Trophoblast cell (in vitro differentiated cells and primary cell): ENCODE measurements at regions not wholly inside any gene's neighbourhood (a gene's known extent, or its start where the extent isn't known, plus 50 kb on each side); places are given as distances from the start of the nearest gene placed in this dataset.

Experiments
- DNase-seq, 2 donors: peaks; one replicate each; pipeline ENCODE4 v3.0.0-alpha.2; 2016
- H2AFZ ChIP-seq: 2 replicates; pipeline ENCODE4 v1.6.1; 2013; ENCODE audit warnings: low read length, moderate library complexity, mild to moderate bottlenecking; ENCODE audit not compliant: insufficient read depth, poor library complexity
- H2AK5ac ChIP-seq: 2 replicates; pipeline ENCODE4 v1.6.1; 2013; ENCODE audit warnings: mild to moderate bottlenecking, low read length
- H2BK120ac ChIP-seq: 2 replicates; pipeline ENCODE4 v1.6.1; 2013; ENCODE audit warnings: low read length, mild to moderate bottlenecking, moderate library complexity; ENCODE audit not compliant: insufficient read depth, poor library complexity
- H2BK12ac ChIP-seq: 2 replicates; pipeline ENCODE4 v1.6.1; 2013; ENCODE audit warnings: mild to moderate bottlenecking, low read length, moderate library complexity
- H2BK5ac ChIP-seq: 2 replicates; pipeline ENCODE4 v1.6.1; 2013; ENCODE audit warnings: low read length, low read depth, moderate library complexity, mild to moderate bottlenecking; ENCODE audit not compliant: poor library complexity
- H3K14ac ChIP-seq: 2 replicates; pipeline ENCODE4 v1.6.1; 2013; ENCODE audit warnings: mild to moderate bottlenecking, low read length
- H3K18ac ChIP-seq: 2 replicates; pipeline ENCODE4 v1.6.1; 2013; ENCODE audit warnings: mild to moderate bottlenecking, low read length
- H3K23ac ChIP-seq: 2 replicates; pipeline ENCODE4 v1.6.1; 2013; ENCODE audit warnings: low read length
- H3K27ac ChIP-seq: 2 replicates; pipeline ENCODE4 v1.5.1; 2013; ENCODE audit warnings: low read depth, mild to moderate bottlenecking, inconsistent platforms, low read length, moderate library complexity
- H3K27me3 ChIP-seq: 2 replicates; pipeline ENCODE4 v1.6.1; 2013; ENCODE audit warnings: inconsistent platforms, mild to moderate bottlenecking, low read length, moderate library complexity; ENCODE audit not compliant: insufficient read depth
- H3K36me3 ChIP-seq, 2 experiments: 1 replicate in 1 of 2; 2 replicates in 1 of 2; pipeline ENCODE4 v1.6.1; 2013; ENCODE audit warnings: low read length in 2 of 2, mild to moderate bottlenecking in 2 of 2, moderate library complexity in 1 of 2; ENCODE audit not compliant: insufficient read depth in 2 of 2, control insufficient read depth in 1 of 2
- H3K4ac ChIP-seq: 2 replicates; pipeline ENCODE4 v1.6.1; 2013; ENCODE audit warnings: low read depth, mild to moderate bottlenecking, low read length, moderate library complexity
- H3K4me1 ChIP-seq, 2 experiments: 1 replicate in 1 of 2; 2 replicates in 1 of 2; pipeline ENCODE4 v1.6.1; 2013; ENCODE audit warnings: low read length in 2 of 2, mild to moderate bottlenecking in 2 of 2, moderate library complexity in 1 of 2; ENCODE audit not compliant: insufficient read depth in 2 of 2, control insufficient read depth in 1 of 2
- H3K4me2 ChIP-seq: 2 replicates; pipeline ENCODE4 v1.6.1; 2013; ENCODE audit warnings: inconsistent platforms, mild to moderate bottlenecking, low read length, moderate library complexity
- H3K4me3 ChIP-seq: 2 replicates; pipeline ENCODE4 v1.5.1; 2013; ENCODE audit warnings: mild to moderate bottlenecking, low read depth, low read length, inconsistent platforms
- H3K79me1 ChIP-seq: one replicate; pipeline ENCODE4 v1.6.1; 2013; ENCODE audit warnings: low read length
- H3K79me2 ChIP-seq: 2 replicates; pipeline ENCODE4 v1.6.1; 2013; ENCODE audit warnings: low read length, mild to moderate bottlenecking; ENCODE audit not compliant: control insufficient read depth, insufficient read depth, poor library complexity
- H3K9ac ChIP-seq: 2 replicates; pipeline ENCODE4 v1.6.1; 2013; ENCODE audit warnings: mild to moderate bottlenecking, low read length
- H3K9me3 ChIP-seq: 2 replicates; pipeline ENCODE4 v1.6.1; 2013; ENCODE audit warnings: low read depth, mild to moderate bottlenecking, control low read depth, inconsistent platforms, low read length; ENCODE audit not compliant: insufficient read depth
- H4K12ac ChIP-seq: 2 replicates; pipeline ENCODE4 v1.6.1; 2013; ENCODE audit warnings: low read depth, mild to moderate bottlenecking, low read length, moderate library complexity
- H4K8ac ChIP-seq: 2 replicates; pipeline ENCODE4 v1.6.1; 2013; ENCODE audit warnings: low read depth, mild to moderate bottlenecking, low read length, moderate library complexity
- H4K91ac ChIP-seq: one replicate; pipeline ENCODE4 v1.6.1; 2013; ENCODE audit warnings: low read depth, mild to moderate bottlenecking, low read length, moderate library complexity
- WGBS: extraction: QIAGEN DNeasy Blood & Tissue Kit; methylation state at CpG from one replicate; pipeline ENCODE4 v1.1.7; 2013; ENCODE audit warnings: missing lambda C conversion rate; ENCODE audit not compliant: insufficient read length, insufficient coverage; ENCODE audit errors: extremely low coverage; 5-methylcytosine and 5-hydroxymethylcytosine counted together

GRCh38 chr13:99816321-99816720, 155.2 kb downstream of the ZIC5 start:
- Histone ChIP-seq H3K9ac (no peak overlapping the region), H3K4me1 (no peaks in the 10 kb centered on the region), H3K23ac (no peak overlapping the region), H3K27me3 (no peaks in the 10 kb centered on the region), H2AFZ (no peak overlapping the region), H3K4ac (no peak overlapping the region), H3K4me3 (no peak overlapping the region), H2BK120ac (no peak overlapping the region), H2BK12ac (no peak overlapping the region), H3K79me2 (no peaks in the 10 kb centered on the region), H3K4me2 (no peak overlapping the region), H3K9me3 (peaks cover 2% of the 10 kb centered on the region), H4K12ac (no peak overlapping the region), H3K79me1 (no peaks in the 10 kb centered on the region), H3K18ac (no peak overlapping the region), H4K8ac (no peak overlapping the region), H3K27ac (no peak overlapping the region), H4K91ac (no peak overlapping the region), H3K14ac (no peak overlapping the region), H2AK5ac (no peak overlapping the region), H2BK5ac (no peak overlapping the region), H3K36me3 (no peaks in the 10 kb centered on the region)
- no CpG with 5 or more reads among the region's 2 CpGs for WGBS
- DNase-seq = no peak

- Histone ChIP-seq H3K4ac (no peak overlapping the region), H3K9me3 (peaks cover 2% of the 10 kb centered on the region), H3K4me1 (no peaks in the 10 kb centered on the region), H3K18ac (no peak overlapping the region), H2AFZ (no peak overlapping the region), H3K27me3 (no peaks in the 10 kb centered on the region), H3K27ac (no peak overlapping the region), H3K79me1 (no peaks in the 10 kb centered on the region), H3K4me2 (no peak overlapping the region), H4K91ac (no peak overlapping the region), H3K36me3 (no peaks in the 10 kb centered on the region), H2BK12ac (no peak overlapping the region), H3K14ac (no peak overlapping the region), H4K12ac (no peak overlapping the region), H2BK5ac (no peak overlapping the region), H3K79me2 (no peaks in the 10 kb centered on the region), H4K8ac (no peak overlapping the region), H3K23ac (no peak overlapping the region), H3K4me3 (no peak overlapping the region), H2BK120ac (no peak overlapping the region), H2AK5ac (no peak overlapping the region), H3K9ac (no peak overlapping the region)
- WGBS = no CpG with 5 or more reads among the region's 8 CpGs
- no peak for DNase-seq
Measured at GRCh38 chr13:99813336-99814095, 158.1 kb downstream of the ZIC5 start.

GRCh38 chr13:99812625-99813024, 158.9 kb downstream of the ZIC5 start:
- Histone ChIP-seq H3K27me3 (no peaks in the 10 kb centered on the region), H4K12ac (no peak overlapping the region), H3K27ac (no peak overlapping the region), H4K8ac (no peak overlapping the region), H3K4me3 (no peak overlapping the region), H2AFZ (no peak overlapping the region), H3K14ac (no peak overlapping the region), H3K18ac (no peak overlapping the region), H2BK120ac (no peak overlapping the region), H3K23ac (no peak overlapping the region), H3K4me2 (no peak overlapping the region), H3K9me3 (peaks cover 2% of the 10 kb centered on the region), H2BK5ac (no peak overlapping the region), H3K4ac (no peak overlapping the region), H3K36me3 (no peaks in the 10 kb centered on the region), H3K79me1 (no peaks in the 10 kb centered on the region), H3K9ac (no peak overlapping the region), H3K4me1 (no peaks in the 10 kb centered on the region), H2AK5ac (no peak overlapping the region), H3K79me2 (no peaks in the 10 kb centered on the region), H2BK12ac (no peak overlapping the region), H4K91ac (no peak overlapping the region)
- whole genome bisulfite sequencing = no CpG with 5 or more reads among the region's 5 CpGs
- no peak for DNase-seq

- Histone ChIP-seq H3K79me1 (no peaks in the 10 kb centered on the region), H3K23ac (no peak overlapping the region), H3K4me1 (no peaks in the 10 kb centered on the region), H2BK120ac (no peak overlapping the region), H3K4me2 (no peak overlapping the region), H3K18ac (no peak overlapping the region), H3K9ac (no peak overlapping the region), H2AK5ac (no peak overlapping the region), H2BK5ac (no peak overlapping the region), H4K8ac (no peak overlapping the region), H2AFZ (no peak overlapping the region), H3K4me3 (no peak overlapping the region), H2BK12ac (no peak overlapping the region), H3K27me3 (no peaks in the 10 kb centered on the region), H3K9me3 (no peaks in the 10 kb centered on the region), H3K4ac (no peak overlapping the region), H4K12ac (no peak overlapping the region), H3K14ac (no peak overlapping the region), H3K27ac (no peak overlapping the region), H3K36me3 (no peaks in the 10 kb centered on the region), H3K79me2 (no peaks in the 10 kb centered on the region), H4K91ac (no peak overlapping the region)
- no CpG with 5 or more reads among the region's 7 CpGs for WGBS
- DNase-seq = no peak
Measured at GRCh38 chr13:99811067-99811700, 160.4 kb downstream of the ZIC5 start.
